EH (cell line): ENCODE measurements at regions not wholly inside any gene's neighbourhood (a gene's known extent, or its start where the extent isn't known, plus 50 kb on each side); places are given as distances from the start of the nearest gene placed in this dataset.
A peak's percentile ranks its signal among the peaks of the same experiment; 100 is the strongest.

ENCODE experiments used
- DNase-seq: peaks from one replicate; pipeline ENCODE4 v3.0.0-alpha.2; 2015; ENCODE audit warnings: low read depth

GRCh38 chr2:120866071-120866470, 130.4 kb downstream of the GLI2 start:
- DNase-seq: no peak

DNA sequence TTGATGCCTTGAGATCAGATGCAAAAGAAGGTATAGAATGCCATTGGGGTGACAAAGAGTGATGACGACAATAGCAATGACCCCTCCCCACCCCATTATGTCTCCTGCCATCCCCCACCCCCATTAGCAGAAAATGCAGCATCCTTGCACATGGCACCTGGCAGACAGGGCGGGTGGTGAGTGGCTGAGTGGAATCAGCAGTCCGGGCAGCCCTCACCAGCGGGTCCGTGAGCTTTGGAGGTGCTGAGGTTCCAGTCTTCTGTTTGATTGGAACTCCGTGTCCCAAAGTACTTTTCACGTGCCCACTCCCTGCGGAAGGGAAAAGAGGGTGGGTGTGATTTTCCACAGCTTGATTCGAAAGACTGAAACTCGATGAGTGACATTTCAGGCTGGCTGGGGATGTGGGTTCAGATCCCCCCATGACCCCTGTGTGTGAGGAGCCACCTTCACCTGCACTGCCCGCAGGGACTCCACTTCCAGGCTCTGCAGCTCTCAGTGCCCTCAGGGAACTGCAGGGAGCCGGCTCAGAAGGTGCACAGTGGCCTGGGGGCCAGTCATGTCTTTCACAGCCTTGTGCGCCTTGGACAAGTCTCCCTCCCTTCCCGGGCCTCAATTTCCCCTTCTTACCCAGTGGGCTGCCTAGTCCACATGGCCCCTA, 130.9 kb downstream of the GLI2 start:
- no peak for DNase-seq

DNA sequence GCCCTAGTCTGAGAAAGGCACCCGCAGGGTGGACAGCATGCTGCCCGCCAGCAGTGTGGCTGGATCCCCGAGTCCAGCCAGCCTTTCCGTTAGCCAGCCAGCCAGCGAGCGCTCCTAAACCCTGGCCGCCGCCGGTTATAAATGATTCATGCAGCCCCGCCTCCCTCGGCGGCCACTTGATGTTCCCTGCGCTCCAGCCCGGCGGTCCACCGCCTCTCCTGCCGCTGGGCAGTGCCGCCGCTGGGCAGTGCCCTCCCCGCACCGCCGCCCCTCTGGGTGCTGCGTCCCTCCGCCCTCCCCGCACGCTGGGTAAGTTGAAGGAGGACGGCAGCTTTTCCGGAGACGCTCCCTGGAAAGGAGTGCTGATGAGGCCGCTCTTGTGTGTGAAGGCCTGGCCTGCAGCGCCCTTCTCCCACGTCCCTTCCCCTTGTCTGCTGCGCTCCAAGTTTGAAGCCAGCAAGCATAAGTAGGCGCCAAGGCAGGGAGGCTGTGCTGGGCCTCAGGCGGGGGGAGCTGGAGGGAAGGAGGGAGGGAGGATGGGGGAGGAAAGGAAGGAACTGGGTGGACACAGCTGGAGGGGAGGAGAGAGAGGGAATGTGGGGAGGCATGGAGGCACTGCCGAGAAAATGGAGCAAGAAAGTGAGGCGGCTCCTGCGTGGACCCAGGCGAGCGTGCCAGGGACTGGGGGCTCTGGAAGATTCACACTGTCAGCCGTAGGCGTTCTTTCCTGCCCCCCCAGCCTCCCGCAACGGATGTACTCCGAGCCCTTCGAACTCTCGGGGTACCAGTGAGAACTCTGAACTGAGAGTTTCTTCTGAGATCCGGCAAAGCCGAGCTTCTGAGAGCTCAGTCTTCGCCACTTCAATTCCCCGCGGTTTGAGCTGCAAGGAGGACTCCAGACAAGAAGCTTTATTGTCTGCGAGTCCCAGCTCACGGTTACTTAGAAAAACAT, 131.9 kb downstream of the GLI2 start:
- DNase-seq: peak; percentile 91

- DNase-seq: no peak
Observed at GRCh38 chr2:120868366-120868765, 132.7 kb downstream of the GLI2 start.

DNA sequence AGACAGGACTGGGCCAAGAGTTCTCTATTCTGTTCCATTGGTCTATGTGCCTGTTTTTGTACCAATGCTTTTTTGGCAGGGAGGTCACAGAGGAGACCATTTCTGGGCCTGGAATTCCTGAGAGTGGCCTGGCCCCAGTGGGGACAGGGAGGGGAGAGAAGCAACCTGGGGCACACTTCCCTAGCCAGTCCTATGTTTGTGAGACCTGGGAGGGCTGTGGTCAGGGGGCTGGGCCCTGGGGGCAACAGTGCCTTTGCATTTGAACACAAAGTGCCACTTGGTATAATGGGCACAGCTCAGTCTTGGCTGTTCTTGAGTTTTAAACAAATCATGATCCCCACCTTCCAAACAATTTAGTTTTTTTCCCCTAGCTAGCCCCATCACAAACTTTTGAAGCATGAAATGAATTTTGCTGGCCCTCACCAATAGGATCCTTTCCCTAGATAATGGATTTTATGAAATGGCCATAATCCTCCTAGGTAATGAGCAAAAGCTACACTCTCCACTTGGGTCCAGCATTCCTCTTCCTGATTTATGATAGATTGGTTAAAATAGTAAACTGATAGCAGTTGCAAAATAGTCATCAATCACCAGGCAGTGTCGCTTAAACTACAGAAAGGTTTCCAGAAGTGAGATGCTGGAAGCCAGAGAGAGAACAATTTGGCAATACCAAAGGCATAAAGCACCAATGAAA, 133.5 kb downstream of the GLI2 start:
- no peak for DNase-seq

DNA sequence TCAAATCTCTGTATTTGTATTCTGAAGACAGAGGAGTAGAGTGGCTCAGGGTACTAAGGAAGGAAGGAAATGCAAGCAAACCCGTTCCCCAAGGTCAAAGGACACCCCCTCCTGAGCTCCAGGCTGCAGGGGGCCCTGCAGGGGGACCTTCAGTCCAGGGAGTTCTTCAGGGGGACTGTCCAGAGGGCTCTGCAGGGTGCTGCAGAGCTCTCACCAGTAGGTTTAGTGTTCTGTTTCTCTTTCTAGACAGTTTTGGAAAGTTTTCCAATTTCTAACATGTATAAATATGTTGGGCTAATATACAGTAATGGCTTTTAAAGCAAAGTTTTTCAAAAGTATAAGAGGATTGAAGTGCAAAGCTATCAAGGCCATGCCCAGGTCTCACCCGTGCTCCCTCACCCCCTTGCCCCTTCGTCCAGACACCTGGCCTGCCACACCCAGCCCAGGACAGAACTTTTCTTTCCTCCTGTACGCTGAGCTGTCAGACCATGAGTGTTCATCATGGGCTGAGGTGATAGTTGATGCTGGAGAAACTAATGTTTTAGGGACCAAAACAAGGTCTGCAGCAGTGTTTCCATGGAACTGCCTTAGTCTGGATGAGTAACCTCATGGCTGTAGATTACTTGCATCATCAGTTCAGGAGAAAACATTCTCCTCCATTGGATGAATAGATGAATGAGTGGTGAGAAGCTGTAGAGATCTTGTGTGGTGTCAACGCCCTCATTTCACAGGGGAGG, 134.2 kb downstream of the GLI2 start:
- DNase-seq: no peak

DNA sequence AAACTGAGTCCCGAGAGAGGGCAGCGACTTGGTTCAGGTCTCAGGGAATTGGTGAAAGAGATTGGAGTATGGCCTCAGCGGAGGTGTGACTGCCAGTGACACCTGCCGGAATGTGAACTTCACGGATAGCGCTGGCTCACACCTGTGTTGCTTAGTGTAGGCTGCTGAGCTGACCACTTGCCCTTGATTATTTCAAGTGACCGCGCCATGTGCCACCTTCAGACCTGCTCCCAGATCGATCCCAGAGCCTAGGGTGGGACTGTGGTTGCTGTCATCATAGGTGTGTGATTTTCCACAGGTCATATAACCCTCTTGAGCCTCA, 134.8 kb downstream of the GLI2 start:
- DNase-seq: no peak

DNA sequence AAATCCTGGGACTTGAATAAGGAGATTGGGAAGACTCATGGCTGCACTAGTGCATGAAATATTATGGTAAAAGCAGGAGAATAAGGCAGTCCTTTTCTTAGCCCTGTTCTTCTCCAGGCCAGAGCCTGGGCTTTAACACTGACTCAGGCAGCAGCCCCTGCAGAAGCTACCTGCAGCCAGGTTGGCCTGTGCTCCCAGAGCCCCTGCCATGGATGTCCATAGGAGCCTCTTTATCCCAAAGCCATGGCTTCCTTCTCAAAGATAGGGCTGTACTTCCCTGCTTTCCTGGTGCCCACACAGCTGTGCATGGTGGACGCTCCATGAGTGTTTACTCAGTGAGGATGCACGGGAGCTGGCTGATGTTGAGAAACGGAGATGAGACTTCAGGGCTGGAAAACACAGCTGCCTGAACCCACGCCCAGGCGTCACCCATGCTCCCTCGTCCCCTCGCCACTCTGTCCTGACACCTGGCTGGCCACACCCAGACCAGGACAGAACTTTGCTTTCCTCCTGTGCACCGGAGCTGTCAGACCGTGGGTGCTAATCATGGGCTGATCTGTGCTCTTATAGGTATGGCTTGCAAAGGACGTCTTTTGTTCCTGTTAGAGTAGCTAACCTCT, 135.5 kb downstream of the GLI2 start:
- no peak for DNase-seq

DNA sequence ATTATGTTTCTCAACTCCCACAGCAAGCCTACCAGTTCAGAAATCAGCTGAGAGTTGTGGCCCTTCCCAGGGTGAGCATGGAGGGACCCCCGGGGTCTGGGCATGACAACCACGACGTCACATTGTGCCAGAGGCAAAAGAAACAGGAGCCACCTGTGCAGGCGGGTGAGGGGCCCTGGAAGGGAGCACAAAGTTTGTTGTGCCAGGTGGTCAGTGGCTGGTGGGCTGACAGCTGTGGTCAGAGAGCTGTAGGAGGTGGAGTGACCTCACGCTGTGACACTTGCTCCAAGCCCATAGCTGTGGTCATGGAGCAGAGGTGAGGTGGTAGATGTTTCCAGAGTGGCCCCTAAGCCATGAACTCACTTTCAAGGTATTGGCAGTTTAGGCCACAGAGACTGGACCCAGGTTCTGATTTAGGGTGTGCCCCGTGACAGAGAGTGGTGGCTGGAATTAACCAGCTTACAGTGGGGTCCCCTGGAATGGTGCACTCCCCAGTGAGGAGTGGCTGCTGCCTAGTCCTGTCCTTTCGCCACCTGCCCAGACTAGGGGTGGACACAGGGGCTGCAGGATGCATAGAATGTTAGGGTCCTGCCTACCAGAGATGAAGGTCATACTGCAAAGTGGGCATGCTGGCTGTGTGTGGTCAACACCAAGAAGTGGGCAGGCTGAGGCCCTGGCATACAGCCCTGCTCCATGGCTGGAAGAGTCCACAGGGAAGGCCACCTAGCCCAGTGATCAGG, 136.4 kb downstream of the GLI2 start:
- no peak for DNase-seq

DNA sequence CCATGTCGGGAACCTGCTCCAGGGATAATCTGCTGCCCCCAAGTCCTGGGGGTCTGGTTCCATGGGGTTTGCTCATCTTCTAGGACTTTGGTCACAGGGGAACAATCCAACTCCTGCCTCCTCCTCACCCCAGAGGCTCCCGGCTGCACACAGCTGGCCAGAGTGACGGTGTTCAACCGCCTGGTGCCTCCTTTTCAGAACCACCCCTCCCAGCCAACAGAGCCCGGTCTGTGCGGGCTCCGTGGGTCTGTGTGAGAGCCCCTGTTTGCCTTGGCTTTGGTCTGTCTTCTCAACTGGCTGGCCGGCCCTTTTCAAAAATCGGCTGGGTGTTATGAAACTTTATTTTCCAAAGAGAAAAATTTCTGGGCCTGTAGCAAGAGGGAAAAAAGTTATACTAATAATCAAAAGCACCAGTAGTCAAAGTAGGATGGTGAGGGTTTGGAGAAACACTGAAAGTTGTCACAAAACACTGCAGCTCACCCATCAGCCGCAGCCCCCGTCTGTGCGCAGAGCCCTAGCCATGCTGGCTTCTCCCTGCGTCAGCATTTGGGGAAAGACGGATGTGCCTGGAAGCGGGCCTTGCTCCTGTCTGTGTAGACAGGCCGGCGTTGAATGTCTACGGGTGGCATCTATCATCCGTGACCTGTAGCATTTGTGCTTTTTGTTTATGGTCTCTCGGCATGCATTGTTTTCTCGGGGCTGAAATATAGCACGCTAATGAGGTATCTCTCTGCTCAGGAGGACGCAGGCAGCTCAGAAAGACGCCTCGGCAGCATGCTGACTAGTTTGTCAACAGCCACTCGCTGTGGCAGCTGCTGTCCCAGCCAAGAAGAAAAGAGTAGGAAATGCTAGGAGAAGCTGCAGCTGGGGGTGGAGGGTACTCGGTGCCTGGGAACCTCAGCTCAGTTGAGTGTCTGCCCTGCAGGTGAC, 138.6 kb downstream of the GLI2 start:
- no peak for DNase-seq

DNA sequence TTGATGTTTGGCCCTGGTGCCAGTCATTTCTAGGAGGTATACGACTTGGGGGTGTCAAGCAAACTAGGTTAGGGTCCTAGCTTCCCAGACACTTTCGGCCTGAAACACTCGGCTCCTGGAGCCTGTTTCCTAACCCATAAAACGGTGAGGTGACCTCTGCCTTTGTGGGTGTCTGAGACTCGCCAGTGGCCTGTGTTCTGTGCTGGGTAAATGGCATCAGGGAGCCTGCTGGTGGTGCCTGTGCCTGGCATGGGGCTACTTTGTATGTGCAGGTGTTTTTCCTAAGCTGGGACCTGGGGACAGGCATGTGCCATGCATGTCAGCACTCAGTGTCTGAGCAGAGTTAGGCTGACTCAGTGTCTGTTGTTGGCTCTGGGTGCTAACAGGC, 139.2 kb downstream of the GLI2 start:
- DNase-seq: no peak

- no peak for DNase-seq
Observed at GRCh38 chr2:120875431-120875830, 139.8 kb downstream of the GLI2 start.

GRCh38 chr2:120876526-120877280, 141.0 kb downstream of the GLI2 start:
- no peak for DNase-seq

GRCh38 chr2:120877409-120877808, 141.7 kb downstream of the GLI2 start:
- DNase-seq: no peak

DNA sequence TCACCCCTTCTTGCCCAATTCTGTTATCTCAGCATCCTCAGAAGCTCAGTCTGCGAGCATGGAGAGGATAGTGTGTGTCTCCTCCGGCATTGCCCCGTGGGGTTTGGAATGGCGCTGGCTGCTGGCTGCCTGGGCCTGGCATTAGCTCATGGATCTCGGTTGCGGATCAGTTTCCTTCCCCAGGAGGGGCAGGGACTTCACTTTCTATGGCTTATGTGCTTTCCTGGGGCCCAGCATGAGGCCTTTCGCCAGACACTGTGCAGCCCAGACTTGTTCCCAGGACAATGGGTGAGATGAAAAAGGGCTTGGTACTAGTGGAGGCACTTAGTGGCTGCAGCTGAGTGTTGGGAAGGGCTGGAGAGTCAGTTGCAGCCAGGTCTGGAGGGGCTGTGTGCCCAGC, 143.3 kb downstream of the GLI2 start:
- DNase-seq: no peak

DNA sequence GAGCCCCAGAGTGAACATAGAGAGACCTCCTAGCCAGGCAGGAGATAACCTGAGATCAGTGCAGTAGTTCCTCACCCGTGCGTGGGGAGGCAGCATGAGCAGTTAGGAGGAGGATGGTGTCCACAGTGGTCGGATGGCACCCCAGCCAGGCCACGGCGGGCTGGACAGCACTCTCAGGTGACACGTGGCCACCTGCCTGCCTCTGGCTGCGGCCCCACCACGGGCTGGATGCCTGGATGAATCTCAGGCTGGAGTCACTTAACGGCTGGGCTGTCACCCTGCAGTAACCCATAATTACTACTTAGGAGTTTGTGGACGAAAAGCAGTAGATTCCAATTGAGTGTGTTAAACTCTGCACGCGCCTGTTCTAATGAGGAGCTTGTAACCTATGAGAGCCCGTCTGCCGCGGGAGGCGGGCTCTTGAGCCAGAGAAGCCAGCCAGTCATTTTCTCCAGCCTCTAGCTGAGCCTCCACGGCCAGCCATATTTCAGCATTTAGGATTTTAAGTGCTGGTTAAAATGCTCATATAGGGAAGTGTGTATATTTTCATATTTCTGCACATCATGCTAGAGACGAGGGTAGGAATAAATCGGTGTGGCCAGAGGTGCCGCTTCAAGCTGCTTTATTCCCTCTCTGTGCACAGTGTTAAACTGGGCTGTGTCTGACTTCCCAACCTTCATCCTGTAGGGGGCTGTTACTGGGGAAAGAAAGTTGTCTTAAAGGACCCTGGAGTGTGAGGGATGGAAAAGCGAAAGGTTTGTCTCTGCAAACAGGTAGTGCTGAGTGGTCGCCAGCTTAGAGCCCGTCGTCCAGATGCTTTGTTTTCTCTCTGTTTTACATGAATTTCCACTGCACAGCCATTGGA, 144.0 kb downstream of the GLI2 start:
- no peak for DNase-seq

GRCh38 chr2:120880381-120880780, 144.7 kb downstream of the GLI2 start:
- DNase-seq: no peak
